ENCODE measurements at regions not wholly inside any gene's neighbourhood (a gene's known extent, or its start where the extent isn't known, plus 50 kb on each side); places are given as distances from the start of the nearest gene placed in this dataset.
A peak's percentile ranks its signal among the peaks of the same experiment; 100 is the strongest.
"Not testable (repeated sequence)": the region's sequence is repeated elsewhere in the genome, so short reads cannot be mapped to it uniquely, and the experiment has no call there.

- peak; percentile 15 to 39 for DNase-seq
Observed at GRCh38 chr20:16801919-16802651, 53.9 kb downstream of the OTOR start.

DNA sequence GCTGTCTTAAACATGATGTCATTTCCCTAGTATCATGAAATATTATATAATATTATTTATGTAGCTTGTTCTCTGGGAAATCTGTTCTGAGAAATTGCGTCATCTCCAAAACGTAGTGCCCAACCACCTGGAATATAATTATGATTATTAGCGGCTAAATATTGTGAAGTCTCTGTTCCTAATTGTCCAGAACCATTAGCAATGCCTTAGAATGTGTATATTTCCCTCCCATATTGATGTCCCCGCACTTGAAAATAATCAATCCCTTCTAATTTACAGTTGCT, 54.4 kb downstream of the OTOR start:
- no peak for DNase-seq

GRCh38 chr20:16803965-16804792, 56.0 kb downstream of the OTOR start:
- peak in 1 of 2 donors; percentile 14 for DNase-seq

GRCh38 chr20:16804793-16805187, 56.6 kb downstream of the OTOR start:
- no peak for DNase-seq

DNA sequence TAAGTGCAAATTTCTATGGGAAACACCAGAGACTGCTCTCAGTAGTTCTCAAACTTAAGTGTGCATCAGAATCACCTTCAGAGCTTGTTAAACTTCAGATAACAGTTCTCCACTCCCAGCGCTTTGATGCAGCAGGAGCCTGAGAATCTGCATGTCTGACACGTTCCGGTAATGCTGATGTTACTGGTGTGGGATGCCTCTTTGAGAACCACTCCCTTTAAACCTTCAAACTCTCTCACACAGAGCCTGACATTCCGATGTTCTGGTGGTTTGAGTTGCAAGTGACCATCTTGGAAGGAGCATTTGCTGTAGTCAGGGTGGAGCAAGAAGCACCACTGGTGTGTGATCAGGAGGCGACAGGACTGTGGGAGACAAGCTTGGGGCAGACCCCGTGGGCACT, 57.9 kb downstream of the OTOR start:
- DNase-seq: no peak

DNA sequence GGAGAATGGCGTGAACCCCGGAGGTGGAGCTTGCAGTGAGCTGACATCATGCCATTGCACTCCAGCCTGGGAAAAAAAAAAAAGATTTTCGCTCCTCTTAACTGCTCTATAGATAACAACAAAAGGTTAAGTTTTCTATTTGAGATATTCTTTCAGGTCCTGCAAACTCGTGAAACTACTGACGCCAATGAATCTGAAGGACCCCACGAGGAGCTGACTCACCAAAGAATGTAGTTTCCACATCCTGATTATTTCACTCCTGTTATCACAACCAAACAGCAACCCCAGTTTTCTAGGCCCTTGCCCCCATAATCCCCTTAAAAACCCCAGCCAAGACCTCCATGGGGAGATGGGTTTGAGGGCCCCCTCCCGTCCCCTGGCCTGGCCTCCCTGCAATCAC, 58.7 kb downstream of the OTOR start:
- no peak for DNase-seq

DNA sequence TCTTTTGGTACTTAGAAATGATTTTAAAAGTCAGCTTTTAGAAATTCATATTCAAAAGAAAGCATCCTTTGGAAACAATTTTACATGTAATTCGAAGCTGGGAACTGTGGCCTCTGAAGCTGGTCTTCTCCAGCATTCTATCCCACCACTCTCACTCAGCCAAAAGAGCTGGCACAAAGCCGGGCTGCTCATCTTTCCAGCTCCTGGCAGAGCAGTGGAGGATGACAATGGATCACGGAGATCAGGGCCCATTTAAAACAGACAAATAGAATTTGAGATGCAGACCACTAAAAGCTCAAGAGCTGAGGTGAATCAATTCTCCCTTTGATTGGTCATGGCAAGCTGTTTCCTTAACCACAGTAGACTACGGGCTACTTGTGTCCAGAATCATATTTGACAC, 60.6 kb downstream of the OTOR start:
- no peak for DNase-seq

- DNase-seq: no peak
Observed at GRCh38 chr20:16810216-16810615, 62.1 kb downstream of the OTOR start.

- DNase-seq: no peak
Observed at GRCh38 chr20:16816192-16816591, 68.0 kb downstream of the OTOR start.

DNA sequence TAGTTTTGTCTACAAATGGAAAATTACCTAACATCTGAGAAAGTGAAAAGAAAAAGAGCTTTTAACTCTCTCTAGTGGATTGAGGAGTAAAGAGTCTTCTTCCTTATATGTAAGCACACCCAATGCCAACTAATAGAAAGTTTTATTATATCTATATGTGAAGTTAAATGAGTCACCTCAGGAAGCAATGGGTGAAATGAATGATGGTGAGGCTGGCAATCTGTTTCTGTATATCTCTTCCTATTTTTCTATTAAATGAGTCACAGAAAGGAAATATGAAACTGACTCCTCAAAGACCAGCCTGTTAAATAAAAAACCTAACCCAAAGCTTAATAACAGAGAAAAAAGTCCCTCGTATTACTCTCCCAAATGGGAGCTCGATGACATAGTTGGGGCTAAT, 71.3 kb downstream of the OTOR start:
- no peak for DNase-seq

GRCh38 chr20:16821211-16822089, 73.3 kb downstream of the OTOR start:
- peak; percentile 3 to 23 for DNase-seq

GRCh38 chr20:16824664-16825063, 76.5 kb downstream of the OTOR start:
- no peak for DNase-seq

- no peak for DNase-seq
Observed at GRCh38 chr20:16828666-16829305, 80.6 kb downstream of the OTOR start.

GRCh38 chr20:16835690-16836089, 87.5 kb downstream of the OTOR start:
- DNase-seq: not testable (repeated sequence)

- no peak for DNase-seq
Observed at GRCh38 chr20:16842486-16843120, 94.4 kb downstream of the OTOR start.

- DNase-seq: no peak
Observed at GRCh38 chr20:16844406-16844805, 96.2 kb downstream of the OTOR start.

- no peak for DNase-seq
Observed at GRCh38 chr20:16846006-16846405, 97.8 kb downstream of the OTOR start.

GRCh38 chr20:16848061-16848460, 99.9 kb downstream of the OTOR start:
- no peak for DNase-seq

- DNase-seq: no peak
Observed at GRCh38 chr20:16848526-16848925, 100.4 kb downstream of the OTOR start.

GRCh38 chr20:16860914-16861313, 112.8 kb downstream of the OTOR start:
- no peak for DNase-seq

- no peak for DNase-seq
Observed at GRCh38 chr20:16861708-16862107, 113.5 kb downstream of the OTOR start.

GRCh38 chr20:16863303-16863702, 115.1 kb downstream of the OTOR start:
- DNase-seq: no peak

GRCh38 chr20:16864069-16864468, 115.9 kb downstream of the OTOR start:
- DNase-seq: no peak

All from CD4-positive, alpha-beta T cell treated with Interleukin-1 beta for 1 hour (primary cell).